ENCODE measurements at regions not wholly inside any gene's neighbourhood (a gene's known extent, or its start where the extent isn't known, plus 50 kb on each side); places are given as distances from the start of the nearest gene placed in this dataset.
A peak's percentile ranks its signal among the peaks of the same experiment; 100 is the strongest.

DNA sequence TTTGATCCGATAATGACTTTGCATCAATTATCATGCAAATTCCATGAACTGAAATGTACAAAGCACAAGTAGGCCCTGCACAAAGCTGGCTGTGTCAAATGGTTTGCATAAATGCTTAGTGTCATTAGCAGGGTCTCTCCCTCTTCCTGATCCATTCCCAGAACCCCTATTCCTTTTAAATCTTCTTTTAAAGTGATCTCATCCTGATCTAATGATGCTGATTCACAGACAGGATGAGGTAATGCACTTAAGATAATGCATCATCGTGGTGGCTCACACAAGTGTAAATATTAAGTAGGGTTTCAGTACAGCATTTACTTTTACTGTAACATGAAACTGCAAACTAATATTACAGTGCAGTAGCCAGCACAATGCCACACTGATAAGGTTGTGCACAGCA is 304.8 kb upstream of the SOX11 start:
- no peak overlapping the region for H3K4me3 ChIP-seq (ENCODE audit: low read length)
- TF ChIP-seq, protein P1, sequence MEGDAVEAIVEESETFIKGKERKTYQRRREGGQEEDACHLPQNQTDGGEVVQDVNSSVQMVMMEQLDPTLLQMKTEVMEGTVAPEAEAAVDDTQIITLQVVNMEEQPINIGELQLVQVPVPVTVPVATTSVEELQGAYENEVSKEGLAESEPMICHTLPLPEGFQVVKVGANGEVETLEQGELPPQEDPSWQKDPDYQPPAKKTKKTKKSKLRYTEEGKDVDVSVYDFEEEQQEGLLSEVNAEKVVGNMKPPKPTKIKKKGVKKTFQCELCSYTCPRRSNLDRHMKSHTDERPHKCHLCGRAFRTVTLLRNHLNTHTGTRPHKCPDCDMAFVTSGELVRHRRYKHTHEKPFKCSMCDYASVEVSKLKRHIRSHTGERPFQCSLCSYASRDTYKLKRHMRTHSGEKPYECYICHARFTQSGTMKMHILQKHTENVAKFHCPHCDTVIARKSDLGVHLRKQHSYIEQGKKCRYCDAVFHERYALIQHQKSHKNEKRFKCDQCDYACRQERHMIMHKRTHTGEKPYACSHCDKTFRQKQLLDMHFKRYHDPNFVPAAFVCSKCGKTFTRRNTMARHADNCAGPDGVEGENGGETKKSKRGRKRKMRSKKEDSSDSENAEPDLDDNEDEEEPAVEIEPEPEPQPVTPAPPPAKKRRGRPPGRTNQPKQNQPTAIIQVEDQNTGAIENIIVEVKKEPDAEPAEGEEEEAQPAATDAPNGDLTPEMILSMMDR (IDR thresholded peaks at IDR 0.05; ENCODE audit: insufficient read depth, low read depth, low read length, missing control alignments), result no peak
- no peak for DNase-seq (ENCODE audit: low read depth)

DNA sequence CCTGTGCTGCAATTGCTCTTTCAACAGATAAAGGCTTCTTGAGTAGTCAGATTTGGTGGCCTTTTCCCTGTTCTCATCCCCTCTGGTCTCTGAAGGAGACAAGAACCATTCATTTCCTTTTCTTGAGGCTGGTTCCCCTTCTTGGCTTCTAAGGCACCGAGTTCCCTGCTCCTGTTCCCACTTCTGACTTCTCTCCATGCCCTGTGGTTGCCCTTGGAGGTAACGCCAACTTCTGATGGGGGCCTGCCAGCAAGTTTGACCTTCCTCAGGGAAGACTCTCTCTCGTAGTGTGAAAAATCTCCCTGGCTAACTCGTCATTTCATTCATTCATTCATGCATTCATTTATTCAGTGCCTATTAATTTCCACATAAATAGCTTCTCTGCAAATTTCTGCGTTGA is 302.4 kb upstream of the SOX11 start:
- no peak overlapping the region for H3K4me3 ChIP-seq (ENCODE audit: low read length)
- DNase-seq (ENCODE audit: low read depth), result no peak
- TF ChIP-seq, protein P1 (IDR thresholded peaks at IDR 0.05; ENCODE audit: insufficient read depth, low read depth, low read length, missing control alignments), result no peak

DNA sequence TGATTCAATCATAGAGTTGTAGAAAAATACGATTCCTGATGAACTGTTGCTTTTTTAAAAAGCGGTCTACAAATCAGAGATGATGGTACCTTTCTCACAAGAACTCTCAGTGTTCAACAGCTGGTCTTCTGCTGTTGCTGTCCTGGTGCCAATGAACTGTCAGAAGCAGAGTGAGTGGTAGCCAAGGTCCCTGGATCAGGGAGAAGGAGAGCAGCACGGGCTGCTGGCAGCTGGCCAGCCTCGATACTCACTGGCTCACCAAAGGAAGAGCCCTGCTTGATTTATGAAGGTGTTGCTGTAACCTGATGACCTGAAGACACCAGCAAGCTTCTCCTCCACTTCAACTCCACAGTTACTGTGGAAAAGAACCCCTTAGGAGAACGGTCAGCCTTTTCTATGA is 300.8 kb upstream of the SOX11 start:
- TF ChIP-seq, protein P1 (IDR thresholded peaks at IDR 0.05; ENCODE audit: insufficient read depth, low read depth, low read length, missing control alignments), result no peak
- H3K4me3 ChIP-seq (ENCODE audit: low read length), result no peak overlapping the region
- no peak for DNase-seq (ENCODE audit: low read depth)

DNA sequence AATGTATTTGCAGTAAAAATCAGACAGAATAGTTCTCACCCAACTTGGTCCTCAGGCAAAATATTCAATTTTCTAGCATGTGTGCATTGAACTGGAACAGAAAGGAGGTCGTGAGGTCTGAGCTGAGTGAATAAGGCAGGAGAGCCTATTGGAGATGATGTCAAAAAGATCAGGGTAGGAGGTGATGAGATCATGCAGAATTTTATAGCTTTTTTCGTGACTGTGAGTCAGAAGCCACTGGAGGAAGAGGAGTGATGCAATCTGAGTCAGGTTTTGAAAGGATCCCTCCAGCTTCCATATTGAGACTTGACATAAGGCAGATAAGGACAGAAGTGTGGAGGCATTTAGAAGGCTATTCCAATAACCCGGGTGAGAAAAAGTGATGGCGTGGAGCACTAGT is 299.5 kb upstream of the SOX11 start:
- TF ChIP-seq, protein P1 (IDR thresholded peaks at IDR 0.05; ENCODE audit: insufficient read depth, low read depth, low read length, missing control alignments), result no peak
- no peak overlapping the region for H3K4me3 ChIP-seq (ENCODE audit: low read length)
- DNase-seq (ENCODE audit: low read depth), result peak; percentile 14

DNA sequence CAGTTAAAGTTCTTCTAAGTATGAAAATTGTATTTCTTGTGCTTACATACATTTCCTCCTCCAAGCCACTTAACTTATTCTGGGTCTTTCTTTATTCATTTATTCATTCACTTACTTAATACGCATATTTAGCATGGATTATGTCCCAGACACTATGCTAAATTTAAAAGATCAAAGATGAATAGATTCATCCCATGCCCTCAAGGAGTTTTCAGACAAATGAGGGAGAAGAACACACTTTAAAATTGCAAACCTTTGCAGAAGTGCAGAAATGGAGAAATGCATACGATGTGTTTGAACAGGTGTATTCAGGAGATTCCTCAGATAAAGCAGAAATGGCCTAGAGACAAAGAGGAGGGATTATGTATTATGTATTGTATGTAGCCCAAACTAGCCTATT is 298.7 kb upstream of the SOX11 start:
- DNase-seq (ENCODE audit: low read depth), result no peak
- TF ChIP-seq, protein P1 (IDR thresholded peaks at IDR 0.05; ENCODE audit: insufficient read depth, low read depth, low read length, missing control alignments), result no peak
- H3K4me3 ChIP-seq (ENCODE audit: low read length), result no peak overlapping the region

DNA sequence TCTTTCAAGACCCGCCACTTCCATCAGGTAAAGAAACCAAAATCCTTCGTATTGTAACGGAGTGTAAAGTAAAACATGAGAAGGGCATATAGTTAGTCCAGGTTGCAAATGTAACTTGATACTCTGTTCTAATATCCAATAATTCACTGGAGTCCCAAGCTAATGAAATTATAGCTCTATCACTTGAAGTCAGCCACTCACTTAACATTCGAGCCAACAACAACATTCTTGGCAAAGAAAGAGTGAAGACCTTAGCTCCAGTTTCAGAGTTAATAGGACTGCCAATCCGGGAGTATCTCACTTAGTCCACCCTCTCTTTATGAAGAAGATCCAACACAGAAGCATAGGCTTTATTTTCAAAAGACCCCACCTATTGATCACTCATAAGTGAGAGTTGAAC is 298.0 kb upstream of the SOX11 start:
- no peak overlapping the region for H3K4me3 ChIP-seq (ENCODE audit: low read length)
- DNase-seq (ENCODE audit: low read depth), result no peak
- TF ChIP-seq, protein P1 (IDR thresholded peaks at IDR 0.05; ENCODE audit: insufficient read depth, low read depth, low read length, missing control alignments), result no peak

DNA sequence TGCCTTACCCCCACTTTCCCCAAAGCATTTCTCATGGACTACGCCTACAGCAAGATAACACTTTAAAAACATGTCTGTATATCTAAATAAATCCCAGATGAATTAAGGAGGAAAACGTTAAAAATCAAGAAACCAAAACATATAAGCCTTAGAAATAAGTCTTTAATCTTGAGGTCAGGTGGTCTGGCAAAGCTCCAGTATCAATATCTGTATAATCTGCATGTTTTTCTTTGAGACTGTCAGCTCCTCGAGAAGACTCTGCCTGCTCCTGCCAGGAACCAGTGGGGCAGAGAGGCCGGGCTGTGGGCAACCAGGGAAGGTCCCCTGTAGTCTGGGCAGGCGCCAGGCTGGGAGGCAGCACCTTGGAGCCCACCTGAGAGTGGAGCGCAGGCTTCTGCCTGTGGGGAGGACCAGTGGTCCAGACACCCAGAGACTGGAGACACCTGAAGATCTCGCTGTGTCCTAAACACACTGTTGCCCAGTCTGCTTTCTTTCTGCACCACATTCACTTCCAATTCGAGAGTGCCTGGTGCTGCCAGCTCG is 291.0 kb upstream of the SOX11 start:
- TF ChIP-seq, protein P1 (IDR thresholded peaks at IDR 0.05; ENCODE audit: insufficient read depth, low read depth, low read length, missing control alignments), result no peak
- DNase-seq (ENCODE audit: low read depth), result no peak
- no peak overlapping the region for H3K4me3 ChIP-seq (ENCODE audit: low read length)

Measured in epithelial cell of esophagus (primary cell).